GM12892 (cell line): ENCODE measurements at regions not wholly inside any gene's neighbourhood (a gene's known extent, or its start where the extent isn't known, plus 50 kb on each side); places are given as distances from the start of the nearest gene placed in this dataset.

Experiments
- DNase-seq: peaks from one replicate; pipeline ENCODE4 v3.0.0; 2011; ENCODE audit not compliant: insufficient read length
- FAIRE-seq: peaks from 2 replicates; lab custom pipeline; 2011; peaks lifted over from hg19 to GRCh38; lab: Jason Lieb, UNC
- POLR2A ChIP-seq: IDR thresholded peaks from 2 replicates; pipeline ENCODE4 v1.6.1; 2011; ENCODE audit warnings: low read depth, low read length, control low read depth
- POLR2AphosphoS5 ChIP-seq: IDR thresholded peaks from 2 replicates; pipeline ENCODE4 v1.6.1; 2011; ENCODE audit warnings: low read depth, low read length, control low read depth
- TAF1 ChIP-seq: IDR thresholded peaks from 2 replicates; pipeline ENCODE4 v1.6.1; 2011; ENCODE audit warnings: low read depth, mild to moderate bottlenecking, control low read depth, low read length, borderline replicate concordance

DNA sequence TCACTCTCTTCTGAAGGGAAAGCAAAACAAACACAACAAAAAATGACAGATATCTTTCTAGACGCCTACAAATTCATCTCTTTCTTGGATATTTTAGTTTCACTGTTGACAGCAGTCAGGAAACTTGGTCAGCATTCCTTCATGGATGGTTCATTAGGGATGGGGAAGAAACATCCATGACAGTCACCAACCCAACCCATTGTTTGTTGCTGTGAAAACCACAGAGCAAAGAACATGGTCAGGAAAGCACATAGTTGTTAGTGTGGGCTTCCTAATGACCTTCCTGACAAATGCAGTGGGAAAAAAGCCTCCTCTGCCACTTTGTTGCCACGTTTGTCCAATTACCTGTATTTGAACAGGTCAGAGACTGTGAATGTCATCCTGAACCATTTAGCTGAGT, 139.8 kb upstream of the SNX19 start:
- DNase-seq: no peak
- TF ChIP-seq POLR2A: no peak
- FAIRE-seq: no peak

GRCh38 chr11:131063638-131064037, 147.4 kb upstream of the SNX19 start:
- FAIRE-seq: no peak
- DNase-seq: no peak
- TF ChIP-seq TAF1 (no peak), POLR2AphosphoS5 (no peak), POLR2A (no peak)

GRCh38 chr11:131064373-131064991, 148.2 kb upstream of the SNX19 start:
- FAIRE-seq (peak; percentile 44), DNase-seq (peak; percentile 24)

GRCh38 chr11:131065435-131066413, 149.4 kb upstream of the SNX19 start:
- FAIRE-seq: no peak
- DNase-seq: no peak
- TF ChIP-seq POLR2A (no peak), POLR2AphosphoS5 (no peak), TAF1 (no peak)

More at GRCh38 chr11:131064373-131064991, 148.2 kb upstream of the SNX19 start:
- no peak for TF ChIP-seq POLR2A

DNA sequence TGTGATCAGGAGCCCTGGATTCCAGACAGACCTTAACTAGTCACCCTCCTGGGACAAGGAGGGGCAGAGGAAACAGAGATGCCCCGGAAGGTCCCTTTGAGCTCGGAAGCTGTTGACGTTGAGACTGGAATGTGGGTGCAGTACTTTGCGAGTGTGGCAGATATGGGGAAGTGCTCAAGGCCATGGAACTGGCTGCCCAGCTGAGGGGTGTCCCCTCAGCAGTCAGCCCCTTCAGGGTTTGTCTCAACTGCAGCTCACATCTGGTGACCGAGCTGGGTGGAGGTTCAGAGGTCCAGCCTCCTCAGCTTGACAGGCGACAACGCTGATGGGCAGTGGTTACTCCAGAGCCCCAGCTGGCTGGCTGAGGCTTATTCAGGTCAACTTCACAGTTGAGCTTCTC, 150.3 kb upstream of the SNX19 start:
- DNase-seq (no peak), FAIRE-seq (no peak)
- TF ChIP-seq POLR2AphosphoS5 (no peak), POLR2A (no peak), TAF1 (no peak)

- DNase-seq (no peak), FAIRE-seq (no peak)
- TF ChIP-seq POLR2AphosphoS5: no peak
- TF ChIP-seq POLR2A: no peak
- no peak for TF ChIP-seq TAF1
These were observed 154.1 kb upstream of the SNX19 start for GRCh38 chr11:131070365-131070764.

GRCh38 chr11:131073167-131073566, 156.9 kb upstream of the SNX19 start:
- DNase-seq: no peak
- no peak for FAIRE-seq
- TF ChIP-seq POLR2AphosphoS5 (no peak), POLR2A (no peak), TAF1 (no peak)

DNA sequence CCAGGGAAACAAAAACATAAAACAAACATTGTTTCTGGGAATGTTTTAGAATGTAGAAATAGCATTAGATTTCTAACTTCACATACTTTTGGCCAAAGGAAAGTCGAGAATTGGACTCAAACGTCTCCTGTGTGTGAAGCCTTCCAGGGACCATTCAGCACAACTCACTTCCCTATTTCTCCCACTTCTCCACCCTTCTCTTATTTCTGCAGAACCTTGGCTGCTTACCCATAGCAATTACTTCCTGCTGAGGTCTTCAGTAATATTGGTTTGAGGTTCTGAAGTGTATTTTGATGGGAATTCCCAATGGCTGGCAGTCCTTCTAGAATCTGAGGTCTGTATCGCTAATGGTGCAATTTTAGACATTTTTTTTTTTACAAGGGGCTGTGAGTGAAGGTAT, 158.3 kb upstream of the SNX19 start:
- no peak for DNase-seq
- FAIRE-seq: no peak
- TF ChIP-seq POLR2A (no peak), POLR2AphosphoS5 (no peak), TAF1 (no peak)

DNA sequence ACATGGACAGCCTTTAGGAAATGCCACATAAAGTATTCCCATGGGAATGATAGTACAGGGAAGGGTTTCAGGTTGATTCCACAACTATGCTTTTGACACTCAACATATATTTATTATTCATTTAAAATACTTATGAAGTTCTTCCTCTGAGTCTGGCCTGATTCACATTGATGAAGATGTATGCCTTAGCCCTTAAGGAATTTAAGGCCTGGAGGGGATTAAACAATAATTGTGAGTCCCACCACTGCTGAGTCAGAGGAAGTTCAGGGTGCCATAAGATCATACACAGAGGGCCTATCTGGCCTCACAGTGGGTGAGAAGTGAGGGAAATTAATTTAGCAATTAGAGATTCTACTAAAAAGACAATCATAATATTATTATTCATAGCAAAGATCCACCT, 161.1 kb upstream of the SNX19 start:
- DNase-seq (no peak), FAIRE-seq (no peak)
- no peak for TF ChIP-seq TAF1
- TF ChIP-seq POLR2AphosphoS5: no peak
- no peak for TF ChIP-seq POLR2A

DNA sequence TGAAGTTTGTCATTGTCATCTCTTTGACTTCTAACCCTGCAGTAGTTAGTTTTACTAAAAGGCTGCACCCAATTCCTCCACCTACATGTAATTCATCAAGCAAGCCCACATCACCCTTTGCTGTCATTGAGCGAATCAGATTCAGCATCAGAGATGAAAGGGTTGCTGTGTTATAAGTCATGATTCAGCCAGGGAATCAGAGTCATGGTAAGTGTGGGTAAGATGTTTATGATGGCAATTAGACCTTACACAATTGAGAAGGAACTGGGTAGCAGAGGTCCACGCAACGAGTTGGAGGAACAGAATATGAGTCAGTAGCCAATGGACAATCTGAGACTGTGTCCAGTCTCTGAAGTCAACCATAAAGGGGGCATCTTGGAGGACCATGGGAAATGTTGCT, 162.8 kb upstream of the SNX19 start:
- TF ChIP-seq POLR2A (no peak), TAF1 (no peak), POLR2AphosphoS5 (no peak)
- no peak for FAIRE-seq
- DNase-seq: no peak

- FAIRE-seq: no peak
- TF ChIP-seq POLR2A (no peak), POLR2AphosphoS5 (no peak), TAF1 (no peak)
- DNase-seq: no peak
These were observed 173.5 kb upstream of the SNX19 start for GRCh38 chr11:131089727-131090245.
